GM06990 (cell line): ENCODE measurements at regions not wholly inside any gene's neighbourhood (a gene's known extent, or its start where the extent isn't known, plus 50 kb on each side); places are given as distances from the start of the nearest gene placed in this dataset.

Source experiments
- DNase-seq: peaks from one replicate; pipeline ENCODE4 v3.0.0-alpha.2; 2011; ENCODE audit not compliant: insufficient read length; ENCODE audit errors: extremely low read depth
- H3K27me3 ChIP-seq: replicated peaks from 2 replicates; pipeline ENCODE4 v1.6.0; 2011; ENCODE audit warnings: low read length; ENCODE audit not compliant: control insufficient read depth, insufficient read depth
- H3K36me3 ChIP-seq: 2 replicates; pipeline ENCODE4 v1.5.1; 2011; ENCODE audit warnings: low read length; ENCODE audit not compliant: control insufficient read depth, insufficient read depth
- H3K4me3 ChIP-seq: replicated peaks from 2 replicates; pipeline ENCODE4 v1.5.1; 2011; ENCODE audit warnings: low read depth, mild to moderate bottlenecking, control low read depth, low read length
- CTCF ChIP-seq: IDR thresholded peaks from 2 replicates; pipeline ENCODE4 v1.5.1; 2011; ENCODE audit warnings: low read length, control low read depth, mild to moderate bottlenecking, inconsistent platforms; ENCODE audit not compliant: insufficient read depth, poor library complexity, severe bottlenecking

GRCh38 chr4:110854021-110854678 lies 231.3 kb upstream of the PITX2 start:
- no peaks in the 10 kb centered on the region for H3K36me3 ChIP-seq
- H3K27me3 ChIP-seq = no peaks in the 10 kb centered on the region
- TF ChIP-seq CTCF = no peak
- DNase-seq = no peak
- H3K4me3 ChIP-seq = no peak overlapping the region

DNA sequence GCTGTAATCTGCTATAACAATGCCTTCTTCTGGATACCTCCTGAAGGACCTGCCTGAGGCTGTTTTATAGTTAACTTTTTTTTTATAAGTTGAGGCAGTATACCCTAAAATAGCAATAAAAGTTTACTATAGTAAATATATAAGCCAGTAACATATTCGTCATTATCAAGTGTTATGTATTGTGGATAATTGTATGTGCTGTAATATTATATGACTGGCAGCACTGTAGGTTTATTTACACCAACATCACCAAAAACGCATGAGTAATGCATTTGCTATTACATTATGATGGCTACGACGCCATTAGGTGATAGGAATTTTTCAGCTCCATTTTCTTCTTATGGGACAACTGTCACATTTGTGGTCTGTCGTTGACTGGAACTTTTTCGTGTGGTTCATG lies 237.2 kb upstream of the PITX2 start:
- DNase-seq = no peak
- H3K36me3 ChIP-seq = no peaks in the 10 kb centered on the region
- no peak overlapping the region for H3K4me3 ChIP-seq
- no peaks in the 10 kb centered on the region for H3K27me3 ChIP-seq
- no peak for TF ChIP-seq CTCF

DNA sequence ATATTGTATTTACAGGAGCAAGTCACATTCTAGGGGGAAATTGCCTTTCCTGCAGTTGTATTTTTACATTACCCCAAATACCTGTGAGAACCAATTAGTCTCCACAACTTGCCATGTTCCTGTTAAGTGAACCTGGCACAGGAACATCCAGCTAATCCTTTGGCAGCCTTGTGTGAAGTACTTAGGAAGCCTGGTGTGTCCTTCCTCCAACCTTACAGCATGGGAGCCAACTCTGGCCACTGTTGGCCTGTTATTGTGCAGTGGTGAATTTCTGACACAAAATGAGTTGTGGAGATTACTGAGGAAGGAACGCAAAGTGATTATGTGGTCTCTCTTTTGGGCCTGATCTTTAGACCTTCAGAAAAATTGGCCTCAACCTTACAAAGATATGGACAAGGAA lies 238.0 kb upstream of the PITX2 start:
- no peak overlapping the region for H3K4me3 ChIP-seq
- no peaks in the 10 kb centered on the region for H3K36me3 ChIP-seq
- TF ChIP-seq CTCF = no peak
- no peak for DNase-seq
- H3K27me3 ChIP-seq = no peaks in the 10 kb centered on the region

- DNase-seq = no peak
- no peaks in the 10 kb centered on the region for H3K27me3 ChIP-seq
- no peak overlapping the region for H3K4me3 ChIP-seq
- no peaks in the 10 kb centered on the region for H3K36me3 ChIP-seq
- TF ChIP-seq CTCF = no peak
Observed at GRCh38 chr4:110865611-110866259, 242.9 kb upstream of the PITX2 start.

GRCh38 chr4:110867251-110867960 lies 244.5 kb upstream of the PITX2 start:
- TF ChIP-seq CTCF = no peak
- Histone ChIP-seq H3K27me3 (no peaks in the 10 kb centered on the region), H3K36me3 (no peaks in the 10 kb centered on the region), H3K4me3 (no peak overlapping the region)
- DNase-seq = peak; percentile 17
